Right kidney (tissue), 1 donor: ENCODE measurements at regions not wholly inside any gene's neighbourhood (a gene's known extent, or its start where the extent isn't known, plus 50 kb on each side); places are given as distances from the start of the nearest gene placed in this dataset.
"Not testable (repeated sequence)": the region's sequence is repeated elsewhere in the genome, so short reads cannot be mapped to it uniquely, and the experiment has no call there.

Source experiments
- DNase-seq: peaks from one replicate; pipeline ENCODE4 v3.0.0-alpha.2; 2016

GRCh38 chr5:122673343-122673742, 101.5 kb upstream of the SNX2 start:
- DNase-seq: no peak

GRCh38 chr5:122674385-122674784, 100.5 kb upstream of the SNX2 start:
- no peak for DNase-seq

GRCh38 chr5:122680623-122681350, 94.1 kb upstream of the SNX2 start:
- no peak for DNase-seq

GRCh38 chr5:122683631-122684030, 91.2 kb upstream of the SNX2 start:
- DNase-seq: no peak

- no peak for DNase-seq
These were observed 84.6 kb upstream of the SNX2 start for GRCh38 chr5:122690266-122690665.

- DNase-seq: no peak
These were observed 82.9 kb upstream of the SNX2 start for GRCh38 chr5:122691931-122692330.

GRCh38 chr5:122693963-122694362, 80.9 kb upstream of the SNX2 start:
- DNase-seq: no peak

- no peak for DNase-seq
These were observed 80.0 kb upstream of the SNX2 start for GRCh38 chr5:122694884-122695283.

- not testable (repeated sequence) for DNase-seq
These were observed 78.1 kb upstream of the SNX2 start for GRCh38 chr5:122696735-122697134.

- DNase-seq: no peak
These were observed 77.7 kb upstream of the SNX2 start for GRCh38 chr5:122697191-122697590.

- no peak for DNase-seq
These were observed 75.7 kb upstream of the SNX2 start for GRCh38 chr5:122699201-122699600.

- no peak for DNase-seq
These were observed 73.0 kb upstream of the SNX2 start for GRCh38 chr5:122701640-122702523.

- no peak for DNase-seq
These were observed 72.4 kb upstream of the SNX2 start for GRCh38 chr5:122702524-122702875.

- DNase-seq: no peak
These were observed 71.7 kb upstream of the SNX2 start for GRCh38 chr5:122703203-122703602.

- DNase-seq: no peak
These were observed 70.4 kb upstream of the SNX2 start for GRCh38 chr5:122704247-122705036.

- no peak for DNase-seq
These were observed 69.0 kb upstream of the SNX2 start for GRCh38 chr5:122705851-122706250.

- no peak for DNase-seq
These were observed 67.1 kb upstream of the SNX2 start for GRCh38 chr5:122707796-122708195.

GRCh38 chr5:122713041-122713440, 61.8 kb upstream of the SNX2 start:
- no peak for DNase-seq

- no peak for DNase-seq
These were observed 59.8 kb upstream of the SNX2 start for GRCh38 chr5:122715095-122715494.

- DNase-seq: no peak
These were observed 56.3 kb upstream of the SNX2 start for GRCh38 chr5:122718611-122719010.

GRCh38 chr5:122719991-122720746, 54.7 kb upstream of the SNX2 start:
- DNase-seq: no peak

- no peak for DNase-seq
These were observed 53.8 kb upstream of the SNX2 start for GRCh38 chr5:122721127-122721526.
